ENCODE measurements at regions not wholly inside any gene's neighbourhood (a gene's known extent, or its start where the extent isn't known, plus 50 kb on each side); places are given as distances from the start of the nearest gene placed in this dataset.

- Mint-ChIP-seq H3K36me3 (no peaks in the 10 kb centered on the region), H3K4me1 (peaks cover 13% of the 10 kb centered on the region), H3K9me3 (peaks cover 18% of the 10 kb centered on the region), H3K27ac (no peak overlapping the region), H3K4me3 (no peak overlapping the region), H3K27me3 (ENCODE audit: low read depth) (no peaks in the 10 kb centered on the region)
- no peak for TF ChIP-seq CTCF (IDR thresholded peaks at IDR 0.05; ENCODE audit: unreplicated experiment)
- DNase-seq (ENCODE audit: low spot score in 2 of 2, unreplicated experiment in 2 of 2), result no peak
Measured at GRCh38 chr2:59259913-59260312, 1018.8 kb upstream of the FANCL start.

GRCh38 chr2:59256290-59256689, 1015.2 kb upstream of the FANCL start:
- H3K27ac Mint-ChIP-seq, result no peak overlapping the region
- H3K27me3 Mint-ChIP-seq (ENCODE audit: low read depth), result no peaks in the 10 kb centered on the region
- H3K36me3 Mint-ChIP-seq, result no peaks in the 10 kb centered on the region
- DNase-seq (ENCODE audit: low spot score in 2 of 2, unreplicated experiment in 2 of 2), result no peak
- H3K4me3 Mint-ChIP-seq, result no peak overlapping the region
- TF ChIP-seq CTCF (IDR thresholded peaks at IDR 0.05; ENCODE audit: unreplicated experiment), result no peak
- peaks cover 21% of the 10 kb centered on the region for H3K4me1 Mint-ChIP-seq
- peaks cover 13% of the 10 kb centered on the region for H3K9me3 Mint-ChIP-seq

- Mint-ChIP-seq H3K27me3 (ENCODE audit: low read depth) (no peaks in the 10 kb centered on the region), H3K4me3 (no peak overlapping the region)
Measured at GRCh38 chr2:59254279-59254678, 1013.2 kb upstream of the FANCL start.

DNA sequence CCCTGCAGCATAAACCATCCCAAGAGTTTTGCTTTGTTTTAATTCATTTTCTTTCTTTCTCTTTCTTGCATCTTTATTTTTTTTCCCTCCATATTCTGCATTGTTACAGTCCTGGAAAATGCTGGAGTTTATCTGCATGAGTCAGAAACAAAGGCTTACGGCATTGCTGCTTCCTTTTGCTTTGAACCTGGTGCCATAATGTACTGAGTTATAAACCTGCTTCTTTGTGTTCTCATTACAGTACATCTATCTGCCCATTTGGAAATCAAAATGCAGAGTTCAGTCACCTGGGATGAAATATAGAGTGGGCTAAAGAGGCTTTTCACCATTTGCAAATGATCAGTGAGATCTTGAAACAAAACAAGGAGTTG, 1009.2 kb upstream of the FANCL start:
- DNase-seq (ENCODE audit: low spot score in 2 of 2, unreplicated experiment in 2 of 2), result no peak
- no peak for TF ChIP-seq CTCF (IDR thresholded peaks at IDR 0.05; ENCODE audit: unreplicated experiment)
- H3K9me3 Mint-ChIP-seq, result peaks cover 3% of the 10 kb centered on the region
- H3K4me1 Mint-ChIP-seq, result peaks cover 27% of the 10 kb centered on the region
- H3K27ac Mint-ChIP-seq, result peak overlapping the region; percentile 89
- H3K36me3 Mint-ChIP-seq, result no peaks in the 10 kb centered on the region
- H3K4me3 Mint-ChIP-seq, result peak overlapping the region; percentile 60
- H3K27me3 Mint-ChIP-seq (ENCODE audit: low read depth), result no peaks in the 10 kb centered on the region

More at GRCh38 chr2:59254279-59254678, 1013.2 kb upstream of the FANCL start:
- no peak for TF ChIP-seq CTCF (IDR thresholded peaks at IDR 0.05; ENCODE audit: unreplicated experiment)
- peaks cover 6% of the 10 kb centered on the region for H3K9me3 Mint-ChIP-seq
- no peak overlapping the region for H3K27ac Mint-ChIP-seq
- DNase-seq (ENCODE audit: low spot score in 2 of 2, unreplicated experiment in 2 of 2), result no peak
- H3K36me3 Mint-ChIP-seq, result no peaks in the 10 kb centered on the region
- H3K4me1 Mint-ChIP-seq, result peaks cover 35% of the 10 kb centered on the region

GRCh38 chr2:59249441-59250306, 1008.5 kb upstream of the FANCL start:
- Mint-ChIP-seq H3K36me3 (no peaks in the 10 kb centered on the region), H3K27me3 (ENCODE audit: low read depth) (no peaks in the 10 kb centered on the region), H3K4me3 (peak overlapping the region; percentile 60), H3K9me3 (peaks cover 3% of the 10 kb centered on the region), H3K27ac (peak overlapping the region; percentile 89), H3K4me1 (peaks cover 27% of the 10 kb centered on the region)
- no peak for TF ChIP-seq CTCF (IDR thresholded peaks at IDR 0.05; ENCODE audit: unreplicated experiment)
- DNase-seq (ENCODE audit: low spot score in 2 of 2, unreplicated experiment in 2 of 2), result no peak

Measured in mesothelial cell of epicardium (in vitro differentiated cells).